Loucy (cell line): ENCODE measurements at regions not wholly inside any gene's neighbourhood (a gene's known extent, or its start where the extent isn't known, plus 50 kb on each side); places are given as distances from the start of the nearest gene placed in this dataset.

Experiments used
- EZH2phosphoT487 ChIP-seq: fragments of 200-600 bp; IDR thresholded peaks from 2 replicates; pipeline ENCODE4 v1.6.1; 2018; ENCODE audit warnings: antibody characterized with exemption, mild to moderate bottlenecking, moderate library complexity, borderline replicate concordance
- TF ChIP-seq, protein P1 (sequence below): fragments of 200-600 bp; sonication (generic); conservative IDR thresholded peaks from 2 replicates; pipeline ENCODE4 v1.5.1; 2014; ENCODE audit warnings: mild to moderate bottlenecking, antibody characterized with exemption, low read length

DNA sequence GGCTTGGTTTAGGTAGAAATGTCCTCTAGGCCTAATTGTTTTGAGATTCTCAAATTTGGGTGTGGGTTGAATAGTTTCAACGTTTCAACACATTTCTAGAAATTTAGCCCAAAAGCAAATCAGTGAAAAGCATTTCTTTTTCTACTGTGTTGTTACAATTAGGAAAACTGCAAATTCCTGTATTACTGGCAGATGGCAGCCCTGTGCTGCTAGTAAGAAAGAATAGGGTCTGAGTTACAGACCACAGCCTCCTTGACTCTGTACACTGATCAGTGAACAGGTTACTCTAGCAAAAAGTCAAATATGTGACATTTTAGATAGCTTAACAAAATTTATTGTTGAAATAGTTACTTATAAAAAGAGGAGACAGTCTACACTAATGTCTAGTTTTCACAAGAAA, 703.0 kb downstream of the JRKL start:
- TF ChIP-seq, protein P1, sequence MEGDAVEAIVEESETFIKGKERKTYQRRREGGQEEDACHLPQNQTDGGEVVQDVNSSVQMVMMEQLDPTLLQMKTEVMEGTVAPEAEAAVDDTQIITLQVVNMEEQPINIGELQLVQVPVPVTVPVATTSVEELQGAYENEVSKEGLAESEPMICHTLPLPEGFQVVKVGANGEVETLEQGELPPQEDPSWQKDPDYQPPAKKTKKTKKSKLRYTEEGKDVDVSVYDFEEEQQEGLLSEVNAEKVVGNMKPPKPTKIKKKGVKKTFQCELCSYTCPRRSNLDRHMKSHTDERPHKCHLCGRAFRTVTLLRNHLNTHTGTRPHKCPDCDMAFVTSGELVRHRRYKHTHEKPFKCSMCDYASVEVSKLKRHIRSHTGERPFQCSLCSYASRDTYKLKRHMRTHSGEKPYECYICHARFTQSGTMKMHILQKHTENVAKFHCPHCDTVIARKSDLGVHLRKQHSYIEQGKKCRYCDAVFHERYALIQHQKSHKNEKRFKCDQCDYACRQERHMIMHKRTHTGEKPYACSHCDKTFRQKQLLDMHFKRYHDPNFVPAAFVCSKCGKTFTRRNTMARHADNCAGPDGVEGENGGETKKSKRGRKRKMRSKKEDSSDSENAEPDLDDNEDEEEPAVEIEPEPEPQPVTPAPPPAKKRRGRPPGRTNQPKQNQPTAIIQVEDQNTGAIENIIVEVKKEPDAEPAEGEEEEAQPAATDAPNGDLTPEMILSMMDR, result no peak
- no peak for TF ChIP-seq EZH2phosphoT487
